ENCODE measurements at regions not wholly inside any gene's neighbourhood (a gene's known extent, or its start where the extent isn't known, plus 50 kb on each side); places are given as distances from the start of the nearest gene placed in this dataset.
"Not testable (repeated sequence)": the region's sequence is repeated elsewhere in the genome, so short reads cannot be mapped to it uniquely, and the experiment has no call there.

GRCh38 chr6:170091639-170092579 lies 199.0 kb downstream of the DLL1 start:
- in situ Hi-C loops (cut with HindIII; ENCODE audit: low sequenced_read_pairs), result no loop called here
- DNase-seq (ENCODE audit: low read depth), result no peak
- TF ChIP-seq, protein P1, sequence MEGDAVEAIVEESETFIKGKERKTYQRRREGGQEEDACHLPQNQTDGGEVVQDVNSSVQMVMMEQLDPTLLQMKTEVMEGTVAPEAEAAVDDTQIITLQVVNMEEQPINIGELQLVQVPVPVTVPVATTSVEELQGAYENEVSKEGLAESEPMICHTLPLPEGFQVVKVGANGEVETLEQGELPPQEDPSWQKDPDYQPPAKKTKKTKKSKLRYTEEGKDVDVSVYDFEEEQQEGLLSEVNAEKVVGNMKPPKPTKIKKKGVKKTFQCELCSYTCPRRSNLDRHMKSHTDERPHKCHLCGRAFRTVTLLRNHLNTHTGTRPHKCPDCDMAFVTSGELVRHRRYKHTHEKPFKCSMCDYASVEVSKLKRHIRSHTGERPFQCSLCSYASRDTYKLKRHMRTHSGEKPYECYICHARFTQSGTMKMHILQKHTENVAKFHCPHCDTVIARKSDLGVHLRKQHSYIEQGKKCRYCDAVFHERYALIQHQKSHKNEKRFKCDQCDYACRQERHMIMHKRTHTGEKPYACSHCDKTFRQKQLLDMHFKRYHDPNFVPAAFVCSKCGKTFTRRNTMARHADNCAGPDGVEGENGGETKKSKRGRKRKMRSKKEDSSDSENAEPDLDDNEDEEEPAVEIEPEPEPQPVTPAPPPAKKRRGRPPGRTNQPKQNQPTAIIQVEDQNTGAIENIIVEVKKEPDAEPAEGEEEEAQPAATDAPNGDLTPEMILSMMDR (IDR thresholded peaks at IDR 0.05; ENCODE audit: low read depth, low read length, missing control alignments), result no peak

DNA sequence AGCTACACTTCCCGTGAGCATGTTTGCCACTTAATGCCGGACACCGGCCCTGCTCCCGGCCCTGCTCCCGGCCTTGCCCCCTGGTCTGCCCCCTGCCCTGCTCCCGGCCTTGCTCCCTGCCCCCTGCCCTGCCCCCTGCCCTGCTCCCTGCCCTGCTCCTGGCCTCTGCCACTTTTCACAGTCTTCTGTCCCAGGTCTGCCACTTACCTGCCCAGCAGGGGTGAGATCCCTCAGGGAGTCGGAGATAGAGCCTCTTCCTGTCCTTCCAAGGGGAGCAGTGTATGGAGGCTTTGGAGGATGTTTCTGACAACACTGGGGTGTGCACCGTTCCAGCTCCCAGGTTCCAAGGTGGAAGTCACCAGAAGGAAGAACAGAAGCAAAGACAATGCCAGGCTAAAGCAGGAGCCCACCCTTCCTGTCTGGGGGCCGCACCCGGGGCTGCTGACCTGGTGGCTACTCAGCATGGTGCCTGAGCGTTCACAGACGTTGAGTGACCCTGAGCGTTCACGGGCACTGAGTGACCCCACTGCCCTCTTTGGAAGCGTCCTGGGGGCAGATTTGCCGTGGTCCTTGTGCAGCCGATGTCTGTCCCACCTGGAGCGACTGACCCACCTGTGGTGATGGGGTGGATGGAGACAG lies 199.8 kb downstream of the DLL1 start:
- DNase-seq (ENCODE audit: low read depth), result no peak
- TF ChIP-seq, protein P1 (IDR thresholded peaks at IDR 0.05; ENCODE audit: low read depth, low read length, missing control alignments), result no peak
- H3K4me3 ChIP-seq (ENCODE audit: low read depth, low read length), result no peak overlapping the region

More at GRCh38 chr6:170091639-170092579, 199.0 kb downstream of the DLL1 start:
- H3K4me3 ChIP-seq (ENCODE audit: low read depth, low read length), result no peak overlapping the region

GRCh38 chr6:170090561-170090960 lies 200.3 kb downstream of the DLL1 start:
- no peak for DNase-seq (ENCODE audit: low read depth)
- in situ Hi-C loops (cut with HindIII; ENCODE audit: low sequenced_read_pairs), result no loop called here
- TF ChIP-seq, protein P1 (IDR thresholded peaks at IDR 0.05; ENCODE audit: low read depth, low read length, missing control alignments), result no peak
- no peak overlapping the region for H3K4me3 ChIP-seq (ENCODE audit: low read depth, low read length)

More for the DNA sequence above, 199.8 kb downstream of the DLL1 start:
- in situ Hi-C loops (cut with HindIII; ENCODE audit: low sequenced_read_pairs), result no loop called here

- DNase-seq (ENCODE audit: low read depth), result no peak
- in situ Hi-C loops (cut with HindIII; ENCODE audit: low sequenced_read_pairs), result no loop called here
- TF ChIP-seq, protein P1 (IDR thresholded peaks at IDR 0.05; ENCODE audit: low read depth, low read length, missing control alignments), result no peak
- H3K4me3 ChIP-seq (ENCODE audit: low read depth, low read length), result no peak overlapping the region
Observed at GRCh38 chr6:170089963-170090362, 200.9 kb downstream of the DLL1 start.

DNA sequence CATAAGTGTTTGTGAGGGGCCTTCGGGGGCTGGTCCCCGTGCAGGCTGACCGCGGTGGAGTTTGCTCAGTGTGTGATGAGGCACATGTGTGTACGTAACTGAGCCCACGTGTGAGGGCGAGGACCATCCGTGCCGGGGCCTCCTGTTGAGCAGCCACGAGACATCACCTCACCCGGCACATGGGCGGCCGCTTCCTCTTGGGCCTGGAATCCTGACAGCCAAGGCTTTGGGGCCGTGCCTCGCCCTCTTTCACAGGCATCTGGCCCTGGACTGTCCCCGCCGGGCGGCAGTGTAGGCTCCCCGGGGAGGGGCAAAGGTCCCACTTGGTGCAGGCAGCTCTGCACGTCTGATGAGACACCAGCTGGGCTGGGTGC lies 202.3 kb downstream of the DLL1 start:
- TF ChIP-seq, protein P1 (IDR thresholded peaks at IDR 0.05; ENCODE audit: low read depth, low read length, missing control alignments), result no peak
- no peak for DNase-seq (ENCODE audit: low read depth)
- no peak overlapping the region for H3K4me3 ChIP-seq (ENCODE audit: low read depth, low read length)

DNA sequence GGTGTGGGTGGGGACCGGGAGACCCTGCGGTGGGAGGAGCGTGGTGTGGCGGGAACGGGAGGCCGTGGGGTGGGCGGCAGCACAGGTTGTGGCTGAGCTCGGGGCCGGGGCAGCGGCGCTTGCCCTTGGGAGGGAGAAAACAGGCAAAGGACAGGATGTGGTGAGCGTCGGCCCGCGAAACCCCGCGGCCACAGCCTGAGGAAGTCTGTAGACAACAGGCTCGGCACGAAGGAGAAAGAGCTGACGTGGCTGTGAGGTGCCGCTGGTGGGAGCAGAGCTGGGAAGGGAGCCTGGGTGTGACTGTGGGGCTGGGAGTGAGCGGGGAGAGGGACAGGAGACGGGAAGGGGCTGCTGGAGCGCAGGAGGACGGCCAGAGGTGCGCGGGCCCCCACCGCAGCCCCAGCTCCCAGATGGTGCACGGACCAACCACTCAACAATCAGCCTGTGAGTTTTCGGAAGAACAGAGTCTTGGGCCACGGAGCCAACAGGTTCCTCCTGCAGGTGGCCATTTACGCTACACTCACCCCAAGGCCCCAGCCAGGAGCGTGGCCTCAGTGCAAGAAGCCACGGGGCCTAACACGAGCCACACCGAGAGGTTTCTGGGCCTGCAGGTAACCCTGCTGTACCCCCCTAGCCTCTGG lies 202.8 kb downstream of the DLL1 start:
- DNase-seq (ENCODE audit: low read depth), result no peak
- TF ChIP-seq, protein P1 (IDR thresholded peaks at IDR 0.05; ENCODE audit: low read depth, low read length, missing control alignments), result no peak
- H3K4me3 ChIP-seq (ENCODE audit: low read depth, low read length), result no peak overlapping the region
- in situ Hi-C loops (cut with HindIII; ENCODE audit: low sequenced_read_pairs), result no loop called here

More for the DNA sequence above, 202.3 kb downstream of the DLL1 start:
- in situ Hi-C loops (cut with HindIII; ENCODE audit: low sequenced_read_pairs), result no loop called here

- DNase-seq (ENCODE audit: low read depth); in situ Hi-C loops (cut with HindIII; ENCODE audit: low sequenced_read_pairs); H3K4me3 ChIP-seq (ENCODE audit: low read depth, low read length): not testable (repeated sequence)
Observed at GRCh38 chr6:170087421-170087780, 203.5 kb downstream of the DLL1 start.

Data from astrocyte of the cerebellum (primary cell).